ENCODE measurements at regions not wholly inside any gene's neighbourhood (a gene's known extent, or its start where the extent isn't known, plus 50 kb on each side); places are given as distances from the start of the nearest gene placed in this dataset.

GRCh38 chr7:50209461-50210135 lies 94.9 kb upstream of the IKZF1 start:
- no peak overlapping the region for H3K9ac ChIP-seq (ENCODE audit: low read length)
- Mint-ChIP-seq H3K27ac (ENCODE audit: unreplicated experiment) (no peak overlapping the region), H3K9me3 (ENCODE audit: unreplicated experiment) (peaks cover 3% of the 10 kb centered on the region), H3K4me3 (ENCODE audit: unreplicated experiment) (no peak overlapping the region), H3K4me1 (ENCODE audit: low read depth, unreplicated experiment) (peaks cover 7% of the 10 kb centered on the region), H3K27me3 (ENCODE audit: low read depth, unreplicated experiment) (peaks cover 32% of the 10 kb centered on the region), H3K36me3 (ENCODE audit: low read depth, unreplicated experiment) (no peaks in the 10 kb centered on the region)
- TF ChIP-seq EZH2 (IDR thresholded peaks at IDR 0.05; ENCODE audit: insufficient read depth, low read length) (no peak), CTCF (IDR thresholded peaks at IDR 0.05; ENCODE audit: insufficient read depth, low read depth, low read length) (no peak)
- FAIRE-seq (no peak), DNase-seq (ENCODE audit: low read depth) (no peak)
- no peaks in the 10 kb centered on the region for H3K79me2 ChIP-seq (ENCODE audit: insufficient read depth, low read length)
- H3K27ac ChIP-seq (ENCODE audit: low read depth, low read length): no peak overlapping the region
- no peak overlapping the region for H2AFZ ChIP-seq (ENCODE audit: low read depth, low read length)
- no peaks in the 10 kb centered on the region for H3K9me3 ChIP-seq (ENCODE audit: insufficient read depth, low read depth, low read length)
- H4K20me1 ChIP-seq (ENCODE audit: insufficient read depth, low read length): no peaks in the 10 kb centered on the region
- H3K4me1 ChIP-seq (ENCODE audit: insufficient read depth, low read length): no peaks in the 10 kb centered on the region
- no peak overlapping the region for H3K4me2 ChIP-seq (ENCODE audit: low read length)
- H3K36me3 ChIP-seq (ENCODE audit: insufficient read depth, low read length): no peaks in the 10 kb centered on the region
- no peak overlapping the region for H3K4me3 ChIP-seq (ENCODE audit: insufficient read depth, low read depth, low read length)
- no peaks in the 10 kb centered on the region for H3K27me3 ChIP-seq (ENCODE audit: insufficient read depth, low read length)

GRCh38 chr7:50208378-50208982 lies 96.0 kb upstream of the IKZF1 start:
- H3K27me3 ChIP-seq (ENCODE audit: insufficient read depth, low read length): no peaks in the 10 kb centered on the region
- H3K4me3 ChIP-seq (ENCODE audit: insufficient read depth, low read depth, low read length): no peak overlapping the region
- H3K9me3 ChIP-seq (ENCODE audit: insufficient read depth, low read depth, low read length): no peaks in the 10 kb centered on the region
- no peaks in the 10 kb centered on the region for H3K4me1 ChIP-seq (ENCODE audit: insufficient read depth, low read length)
- H4K20me1 ChIP-seq (ENCODE audit: insufficient read depth, low read length): no peaks in the 10 kb centered on the region
- peaks cover 3% of the 10 kb centered on the region for H3K9me3 Mint-ChIP-seq (ENCODE audit: unreplicated experiment)
- no peaks in the 10 kb centered on the region for H3K36me3 Mint-ChIP-seq (ENCODE audit: low read depth, unreplicated experiment)
- no peaks in the 10 kb centered on the region for H3K79me2 ChIP-seq (ENCODE audit: insufficient read depth, low read length)
- H3K27ac ChIP-seq (ENCODE audit: low read depth, low read length): no peak overlapping the region
- TF ChIP-seq CTCF (IDR thresholded peaks at IDR 0.05; ENCODE audit: insufficient read depth, low read depth, low read length) (no peak), EZH2 (IDR thresholded peaks at IDR 0.05; ENCODE audit: insufficient read depth, low read length) (no peak)
- peaks cover 13% of the 10 kb centered on the region for H3K4me1 Mint-ChIP-seq (ENCODE audit: low read depth, unreplicated experiment)
- no peak overlapping the region for H3K9ac ChIP-seq (ENCODE audit: low read length)
- H3K4me3 Mint-ChIP-seq (ENCODE audit: unreplicated experiment): no peak overlapping the region
- H3K36me3 ChIP-seq (ENCODE audit: insufficient read depth, low read length): no peaks in the 10 kb centered on the region
- peaks cover 25% of the 10 kb centered on the region for H3K27me3 Mint-ChIP-seq (ENCODE audit: low read depth, unreplicated experiment)
- no peak overlapping the region for H3K27ac Mint-ChIP-seq (ENCODE audit: unreplicated experiment)
- no peak overlapping the region for H2AFZ ChIP-seq (ENCODE audit: low read depth, low read length)
- no peak overlapping the region for H3K4me2 ChIP-seq (ENCODE audit: low read length)
- DNase-seq (ENCODE audit: low read depth) (no peak), FAIRE-seq (no peak)

- Histone ChIP-seq H3K4me3 (ENCODE audit: insufficient read depth, low read depth, low read length) (no peak overlapping the region), H3K36me3 (ENCODE audit: insufficient read depth, low read length) (no peaks in the 10 kb centered on the region), H3K4me1 (ENCODE audit: insufficient read depth, low read length) (no peaks in the 10 kb centered on the region), H4K20me1 (ENCODE audit: insufficient read depth, low read length) (no peaks in the 10 kb centered on the region), H3K4me2 (ENCODE audit: low read length) (no peak overlapping the region), H3K9me3 (ENCODE audit: insufficient read depth, low read depth, low read length) (no peaks in the 10 kb centered on the region), H3K27ac (ENCODE audit: low read depth, low read length) (no peak overlapping the region), H3K79me2 (ENCODE audit: insufficient read depth, low read length) (no peaks in the 10 kb centered on the region), H3K9ac (ENCODE audit: low read length) (no peak overlapping the region), H2AFZ (ENCODE audit: low read depth, low read length) (no peak overlapping the region), H3K27me3 (ENCODE audit: insufficient read depth, low read length) (no peaks in the 10 kb centered on the region)
- TF ChIP-seq EZH2 (IDR thresholded peaks at IDR 0.05; ENCODE audit: insufficient read depth, low read length): no peak
- no peak for TF ChIP-seq CTCF (IDR thresholded peaks at IDR 0.05; ENCODE audit: insufficient read depth, low read depth, low read length)
- no peak overlapping the region for H3K4me3 Mint-ChIP-seq (ENCODE audit: unreplicated experiment)
- peaks cover 20% of the 10 kb centered on the region for H3K4me1 Mint-ChIP-seq (ENCODE audit: low read depth, unreplicated experiment)
- H3K36me3 Mint-ChIP-seq (ENCODE audit: low read depth, unreplicated experiment): no peaks in the 10 kb centered on the region
- H3K27me3 Mint-ChIP-seq (ENCODE audit: low read depth, unreplicated experiment): peaks cover 22% of the 10 kb centered on the region
- FAIRE-seq (no peak), DNase-seq (ENCODE audit: low read depth) (no peak)
- no peak overlapping the region for H3K27ac Mint-ChIP-seq (ENCODE audit: unreplicated experiment)
- peaks cover 3% of the 10 kb centered on the region for H3K9me3 Mint-ChIP-seq (ENCODE audit: unreplicated experiment)
Observed at GRCh38 chr7:50207686-50208255, 96.7 kb upstream of the IKZF1 start.

Measured in astrocyte (in vitro differentiated cells and primary cell).